HEK293T (cell line): ENCODE measurements at regions not wholly inside any gene's neighbourhood (a gene's known extent, or its start where the extent isn't known, plus 50 kb on each side); places are given as distances from the start of the nearest gene placed in this dataset.

Experiments
- CTCF ChIA-PET: fragments of 350-600 bp; formaldehyde crosslinking; extraction: SDS; loops from one replicate; lab custom pipeline; 2021; ENCODE audit warnings: antibody characterized with exemption, inconsistent platforms; lab: Yijun Ruan, JAX
- POLR2A ChIA-PET: fragments of 350-600 bp; formaldehyde crosslinking; extraction: SDS; loops from one replicate; lab custom pipeline; 2020; ENCODE audit warnings: antibody characterized with exemption, inconsistent platforms; lab: Yijun Ruan, JAX
- DNase-seq: peaks from one replicate; pipeline ENCODE4 v3.0.0; 2012; ENCODE audit warnings: mixed read lengths; ENCODE audit errors: extremely low spot score
- ARNT ChIP-seq: fragments of 450-650 bp; IDR thresholded peaks from 2 replicates; pipeline ENCODE4 v1.6.1; 2017; ENCODE audit warnings: mild to moderate bottlenecking
- BHLHE40 ChIP-seq: fragments of 450-650 bp; IDR thresholded peaks from 2 replicates; pipeline ENCODE4 v1.6.1; 2016; ENCODE audit warnings: mild to moderate bottlenecking, moderate library complexity, borderline replicate concordance
- CTBP1 ChIP-seq: fragments of 450-650 bp; IDR thresholded peaks from 2 replicates; pipeline ENCODE4 v1.6.1; 2016; ENCODE audit warnings: borderline replicate concordance
- ELF4 ChIP-seq: fragments of 450-650 bp; IDR thresholded peaks from 2 replicates; pipeline ENCODE4 v1.6.1; 2017; ENCODE audit warnings: antibody characterized with exemption
- FOXA1 ChIP-seq: fragments of 450-650 bp; IDR thresholded peaks from 2 replicates; pipeline ENCODE4 v1.6.1; 2016; ENCODE audit warnings: mild to moderate bottlenecking
- FOXK2 ChIP-seq: fragments of 450-650 bp; IDR thresholded peaks from 2 replicates; pipeline ENCODE4 v1.6.1; 2016; ENCODE audit warnings: mild to moderate bottlenecking
- FOXM1 ChIP-seq: fragments of 450-650 bp; IDR thresholded peaks from 2 replicates; pipeline ENCODE4 v1.6.1; 2017; ENCODE audit warnings: mild to moderate bottlenecking, borderline replicate concordance
- HDGF ChIP-seq: fragments of 450-650 bp; IDR thresholded peaks from 2 replicates; pipeline ENCODE4 v1.6.1; 2017; ENCODE audit warnings: antibody characterized with exemption, borderline replicate concordance
- L3MBTL2 ChIP-seq: fragments of 450-650 bp; conservative IDR thresholded peaks from 2 replicates; pipeline ENCODE4 v1.6.1; 2016; ENCODE audit warnings: mild to moderate bottlenecking
- LEF1 ChIP-seq: fragments of 450-650 bp; IDR thresholded peaks from 2 replicates; pipeline ENCODE4 v1.6.1; 2017; ENCODE audit warnings: mild to moderate bottlenecking, borderline replicate concordance
- NFRKB ChIP-seq: fragments of 450-650 bp; IDR thresholded peaks from 2 replicates; pipeline ENCODE4 v1.6.1; 2016; ENCODE audit warnings: mild to moderate bottlenecking, moderate library complexity
- PKNOX1 ChIP-seq: fragments of 450-650 bp; IDR thresholded peaks from 2 replicates; pipeline ENCODE4 v1.6.1; 2016
- SP1 ChIP-seq: fragments of 450-650 bp; IDR thresholded peaks from 2 replicates; pipeline ENCODE4 v1.6.1; 2017
- SUZ12 ChIP-seq: fragments of 450-650 bp; IDR thresholded peaks from 2 replicates; pipeline ENCODE4 v1.6.1; 2016; ENCODE audit warnings: mild to moderate bottlenecking
- TARDBP ChIP-seq: fragments of 450-650 bp; IDR thresholded peaks from 2 replicates; pipeline ENCODE4 v1.6.1; 2016
- ZNF384 ChIP-seq: fragments of 450-650 bp; IDR thresholded peaks from 2 replicates; pipeline ENCODE4 v1.6.1; 2016

- ChIA-PET CTCF (no interaction called here), POLR2A (no interaction called here)
- DNase-seq = no peak
- TF ChIP-seq LEF1 (no peak), SUZ12 (no peak)
Observed at GRCh38 chr14:106211334-106211900, 685.0 kb downstream of the TMEM121 start.

GRCh38 chr14:106215229-106215628 lies 688.8 kb downstream of the TMEM121 start:
- CTCF ChIA-PET = no interaction called here
- no peak for DNase-seq
- TF ChIP-seq NFRKB (no peak), SP1 (no peak), L3MBTL2 (no peak), BHLHE40 (no peak), FOXK2 (no peak), HDGF (no peak), ARNT (no peak), SUZ12 (no peak), PKNOX1 (no peak), LEF1 (no peak), CTBP1 (no peak), TARDBP (no peak)

GRCh38 chr14:106216679-106217078 lies 690.3 kb downstream of the TMEM121 start:
- CTCF ChIA-PET = no interaction called here
- DNase-seq = no peak
- POLR2A ChIA-PET = no interaction called here
- no peak for TF ChIP-seq FOXM1
- no peak for TF ChIP-seq L3MBTL2
- no peak for TF ChIP-seq HDGF
- no peak for TF ChIP-seq PKNOX1
- TF ChIP-seq ZNF384 = no peak
- no peak for TF ChIP-seq ELF4
- no peak for TF ChIP-seq BHLHE40
- TF ChIP-seq LEF1 = no peak
- TF ChIP-seq CTBP1 = no peak
- no peak for TF ChIP-seq FOXK2
- no peak for TF ChIP-seq SUZ12
- TF ChIP-seq ARNT = no peak
- TF ChIP-seq FOXA1 = no peak
- no peak for TF ChIP-seq SP1
- TF ChIP-seq NFRKB = no peak
- no peak for TF ChIP-seq TARDBP

More at GRCh38 chr14:106215229-106215628, 688.8 kb downstream of the TMEM121 start:
- POLR2A ChIA-PET = no interaction called here

- TF ChIP-seq PKNOX1 (no peak), L3MBTL2 (no peak), LEF1 (no peak), FOXM1 (no peak), ELF4 (no peak), FOXK2 (no peak), FOXA1 (no peak), SUZ12 (no peak), ARNT (no peak), ZNF384 (no peak)
- CTCF ChIA-PET = no interaction called here
- DNase-seq = no peak
- POLR2A ChIA-PET = no interaction called here
Observed at GRCh38 chr14:106218174-106218573, 691.8 kb downstream of the TMEM121 start.

GRCh38 chr14:106222311-106222710 lies 695.9 kb downstream of the TMEM121 start:
- DNase-seq = no peak
- TF ChIP-seq HDGF (no peak), PKNOX1 (no peak), TARDBP (no peak), BHLHE40 (no peak), LEF1 (no peak), ELF4 (no peak), NFRKB (no peak), FOXA1 (no peak), ARNT (no peak), SP1 (no peak), SUZ12 (no peak), ZNF384 (no peak), FOXK2 (no peak), CTBP1 (no peak)
- ChIA-PET CTCF (no interaction called here), POLR2A (no interaction called here)

GRCh38 chr14:106222731-106223130 lies 696.3 kb downstream of the TMEM121 start:
- DNase-seq = no peak
- ChIA-PET CTCF (no interaction called here), POLR2A (no interaction called here)
- TF ChIP-seq BHLHE40 = no peak
- TF ChIP-seq NFRKB = no peak
- no peak for TF ChIP-seq TARDBP
- no peak for TF ChIP-seq ELF4
- no peak for TF ChIP-seq CTBP1
- no peak for TF ChIP-seq FOXA1
- TF ChIP-seq HDGF = no peak
- TF ChIP-seq ZNF384 = no peak
- TF ChIP-seq PKNOX1 = no peak
- TF ChIP-seq FOXK2 = no peak
- TF ChIP-seq L3MBTL2 = no peak
- no peak for TF ChIP-seq SP1
- TF ChIP-seq SUZ12 = no peak
- TF ChIP-seq LEF1 = no peak
- no peak for TF ChIP-seq ARNT
- TF ChIP-seq FOXM1 = no peak
